ENCODE measurements at regions not wholly inside any gene's neighbourhood (a gene's known extent, or its start where the extent isn't known, plus 50 kb on each side); places are given as distances from the start of the nearest gene placed in this dataset.

DNA sequence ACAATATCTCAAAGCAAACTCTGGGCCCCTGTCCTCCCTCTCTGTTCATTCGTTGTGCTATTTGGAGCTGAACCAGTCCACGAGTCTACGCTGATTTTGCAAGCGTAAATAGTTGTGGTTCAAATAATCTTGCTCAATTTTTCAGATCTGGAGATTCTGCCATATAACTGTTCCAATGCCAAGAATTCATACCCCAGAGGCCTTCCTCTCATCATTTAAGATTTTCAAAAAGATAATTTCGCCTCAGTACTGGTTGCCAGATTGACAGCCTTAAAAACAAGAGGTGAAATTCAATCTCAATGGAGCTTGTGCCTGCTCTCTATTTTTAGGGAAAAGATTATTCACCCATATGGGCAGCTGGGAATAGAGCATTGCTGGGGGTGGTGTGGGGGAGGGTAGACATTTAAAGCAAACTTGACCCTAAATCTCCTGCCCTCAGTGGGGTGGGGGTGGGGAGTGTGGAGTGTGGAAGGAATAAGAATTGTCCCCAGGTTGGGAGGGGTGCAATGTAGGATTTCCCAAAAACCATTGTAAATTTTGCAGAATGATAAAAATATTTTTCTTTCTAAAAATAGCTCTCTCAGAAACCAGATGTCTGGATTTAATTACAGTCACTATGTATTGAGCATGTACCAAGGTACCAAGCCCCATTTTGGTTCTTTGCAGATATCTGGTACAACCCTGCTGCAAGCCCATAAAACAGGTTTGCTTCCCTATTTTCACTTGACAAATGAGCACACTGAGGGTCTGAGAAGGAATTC, 104.7 kb upstream of the EEPD1 start:
- DNase-seq (peak in 2 of 4 donors; percentile 12 to 20), ATAC-seq (peak; percentile 49)
- Histone ChIP-seq H3K9me3 (no peaks in the 10 kb centered on the region), H3K4me1 (no peaks in the 10 kb centered on the region), H3K27me3 (no peaks in the 10 kb centered on the region), H3K4me3 (no peak overlapping the region), H3K27ac (no peak overlapping the region), H3K36me3 (replicated peaks in 1 of 2; ENCODE audit: insufficient read depth in 1 of 2, low read depth in 2 of 2) (no peaks in the 10 kb centered on the region)
- no peak for TF ChIP-seq POLR2A (IDR thresholded peaks at IDR 0.05)
- TF ChIP-seq, protein P1, sequence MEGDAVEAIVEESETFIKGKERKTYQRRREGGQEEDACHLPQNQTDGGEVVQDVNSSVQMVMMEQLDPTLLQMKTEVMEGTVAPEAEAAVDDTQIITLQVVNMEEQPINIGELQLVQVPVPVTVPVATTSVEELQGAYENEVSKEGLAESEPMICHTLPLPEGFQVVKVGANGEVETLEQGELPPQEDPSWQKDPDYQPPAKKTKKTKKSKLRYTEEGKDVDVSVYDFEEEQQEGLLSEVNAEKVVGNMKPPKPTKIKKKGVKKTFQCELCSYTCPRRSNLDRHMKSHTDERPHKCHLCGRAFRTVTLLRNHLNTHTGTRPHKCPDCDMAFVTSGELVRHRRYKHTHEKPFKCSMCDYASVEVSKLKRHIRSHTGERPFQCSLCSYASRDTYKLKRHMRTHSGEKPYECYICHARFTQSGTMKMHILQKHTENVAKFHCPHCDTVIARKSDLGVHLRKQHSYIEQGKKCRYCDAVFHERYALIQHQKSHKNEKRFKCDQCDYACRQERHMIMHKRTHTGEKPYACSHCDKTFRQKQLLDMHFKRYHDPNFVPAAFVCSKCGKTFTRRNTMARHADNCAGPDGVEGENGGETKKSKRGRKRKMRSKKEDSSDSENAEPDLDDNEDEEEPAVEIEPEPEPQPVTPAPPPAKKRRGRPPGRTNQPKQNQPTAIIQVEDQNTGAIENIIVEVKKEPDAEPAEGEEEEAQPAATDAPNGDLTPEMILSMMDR (IDR thresholded peaks at IDR 0.05): no peak
- 67 to 69% methylated on average over 5 of the region's 5 CpGs for WGBS, 2 donors
- intact Hi-C loops (cut with DNase I): no loop called here

DNA sequence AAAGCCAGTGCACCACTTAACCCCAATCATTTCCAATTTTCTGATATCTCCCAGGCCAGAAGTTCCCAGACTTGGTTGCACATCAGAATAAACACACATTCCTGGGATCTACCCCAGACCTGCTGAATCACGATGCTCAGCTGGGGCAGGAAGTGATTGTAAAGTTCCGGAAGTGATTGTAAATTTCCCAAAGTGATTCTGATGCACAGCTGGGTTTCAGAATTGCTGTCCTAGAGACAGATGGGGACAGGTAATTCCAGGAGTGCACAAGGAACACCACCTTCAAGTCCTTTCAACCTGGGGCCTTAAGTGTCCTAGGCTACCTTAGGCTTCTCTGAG, 104.2 kb upstream of the EEPD1 start:
- H3K27me3 ChIP-seq: no peaks in the 10 kb centered on the region
- no peak for DNase-seq
- no peaks in the 10 kb centered on the region for H3K4me1 ChIP-seq
- 56 to 66% methylated on average over 2 of the region's 2 CpGs for WGBS, 2 donors
- no peaks in the 10 kb centered on the region for H3K36me3 ChIP-seq (replicated peaks in 1 of 2; ENCODE audit: insufficient read depth in 1 of 2, low read depth in 2 of 2)
- TF ChIP-seq, protein P1 (IDR thresholded peaks at IDR 0.05): no peak
- no peak for TF ChIP-seq POLR2A (IDR thresholded peaks at IDR 0.05)
- H3K27ac ChIP-seq: no peak overlapping the region
- intact Hi-C loops (cut with DNase I): no loop called here
- no peak for ATAC-seq
- no peaks in the 10 kb centered on the region for H3K9me3 ChIP-seq
- no peak overlapping the region for H3K4me3 ChIP-seq

DNA sequence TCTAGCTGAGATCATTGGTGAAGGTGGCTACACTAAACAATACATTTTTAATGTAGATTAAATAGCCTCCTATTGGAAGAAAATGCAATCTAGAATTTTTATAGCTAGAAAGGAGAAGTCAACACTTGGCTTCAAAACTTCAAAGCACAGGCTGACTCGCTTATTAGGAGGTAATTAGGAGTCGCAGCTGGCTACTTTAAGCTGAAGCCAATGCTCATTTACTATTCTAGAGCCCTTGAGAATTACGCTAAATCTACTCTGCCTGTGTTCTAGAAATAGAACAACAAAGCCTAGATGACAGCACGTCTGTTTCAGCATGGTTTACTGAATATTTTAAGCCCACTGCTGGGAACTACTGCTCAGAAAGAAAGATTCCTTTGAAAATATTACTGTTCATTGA, 101.6 kb upstream of the EEPD1 start:
- intact Hi-C loops (cut with DNase I): no loop called here
- Histone ChIP-seq H3K27ac (no peak overlapping the region), H3K4me3 (no peak overlapping the region), H3K4me1 (no peaks in the 10 kb centered on the region), H3K36me3 (replicated peaks in 1 of 2; ENCODE audit: insufficient read depth in 1 of 2, low read depth in 2 of 2) (no peaks in the 10 kb centered on the region), H3K9me3 (no peaks in the 10 kb centered on the region), H3K27me3 (no peaks in the 10 kb centered on the region)
- WGBS, 2 donors: 62 to 67% methylated on average over 4 of the region's 4 CpGs
- DNase-seq: no peak
- no peak for ATAC-seq
- TF ChIP-seq POLR2A (IDR thresholded peaks at IDR 0.05): no peak
- TF ChIP-seq, protein P1 (IDR thresholded peaks at IDR 0.05): no peak

DNA sequence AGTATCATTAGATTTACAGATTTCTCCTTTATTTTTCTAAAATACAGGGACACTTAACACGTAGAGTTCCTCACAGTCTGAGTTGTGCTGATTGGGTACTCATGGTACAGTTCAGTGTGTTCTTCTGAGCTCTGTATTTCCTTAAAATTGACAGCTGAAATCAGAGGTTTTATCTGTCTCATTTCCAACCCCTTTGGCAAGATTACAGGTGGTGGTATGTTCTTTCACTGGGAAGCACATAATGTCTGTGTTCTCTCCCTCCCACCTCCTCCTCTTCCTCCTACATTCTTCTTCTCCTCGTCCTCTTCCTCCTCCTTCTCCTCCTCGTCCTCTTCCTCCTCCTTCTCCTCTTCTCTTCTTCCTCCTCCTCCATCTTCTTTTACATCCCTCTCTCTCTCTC, 99.5 kb upstream of the EEPD1 start:
- ATAC-seq (no peak), DNase-seq (no peak)
- no peak overlapping the region for H3K27ac ChIP-seq
- intact Hi-C loops (cut with DNase I): no loop called here
- H3K4me3 ChIP-seq: no peak overlapping the region
- no peaks in the 10 kb centered on the region for H3K9me3 ChIP-seq
- H3K4me1 ChIP-seq: no peaks in the 10 kb centered on the region
- no peaks in the 10 kb centered on the region for H3K36me3 ChIP-seq (replicated peaks in 1 of 2; ENCODE audit: insufficient read depth in 1 of 2, low read depth in 2 of 2)
- TF ChIP-seq POLR2A (IDR thresholded peaks at IDR 0.05): no peak
- TF ChIP-seq, protein P1 (IDR thresholded peaks at IDR 0.05): no peak
- 58 to 62% methylated on average over 3 of the region's 3 CpGs for WGBS, 2 donors
- no peaks in the 10 kb centered on the region for H3K27me3 ChIP-seq

DNA sequence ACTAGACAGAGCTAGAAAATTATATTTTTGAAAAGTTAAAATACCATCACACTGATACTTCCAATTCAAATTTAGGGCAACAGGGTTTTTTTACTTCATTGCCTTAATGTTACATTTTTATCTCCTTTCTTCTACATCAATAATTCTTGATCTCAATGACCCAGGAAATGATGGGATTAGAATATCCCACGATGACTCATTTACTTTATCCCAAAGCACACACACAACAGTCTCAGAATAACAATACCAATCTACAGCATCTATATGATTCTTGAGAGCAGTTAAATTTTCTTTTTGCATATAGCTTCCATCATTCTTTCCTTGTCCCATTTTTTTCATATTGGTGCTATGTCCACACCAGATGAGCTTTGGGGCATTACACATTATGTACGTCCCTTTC, 98.4 kb upstream of the EEPD1 start:
- H3K36me3 ChIP-seq (replicated peaks in 1 of 2; ENCODE audit: insufficient read depth in 1 of 2, low read depth in 2 of 2): no peaks in the 10 kb centered on the region
- no peak for ATAC-seq
- intact Hi-C loops (cut with DNase I): no loop called here
- DNase-seq: no peak
- TF ChIP-seq, protein P1 (IDR thresholded peaks at IDR 0.05): no peak
- no peaks in the 10 kb centered on the region for H3K9me3 ChIP-seq
- H3K27me3 ChIP-seq: no peaks in the 10 kb centered on the region
- 76 to 79% methylated on average over 2 of the region's 2 CpGs for WGBS, 2 donors
- H3K4me1 ChIP-seq: no peaks in the 10 kb centered on the region
- no peak overlapping the region for H3K27ac ChIP-seq
- no peak overlapping the region for H3K4me3 ChIP-seq
